Keratinocyte (primary cell): ENCODE measurements at regions not wholly inside any gene's neighbourhood (a gene's known extent, or its start where the extent isn't known, plus 50 kb on each side); places are given as distances from the start of the nearest gene placed in this dataset.

Experiments used
- EZH2 ChIP-seq: IDR thresholded peaks from one replicate; pipeline ENCODE4 v1.6.1; 2012; ENCODE audit warnings: inconsistent platforms, mild to moderate bottlenecking, low read length, moderate library complexity
- TF ChIP-seq, protein P1 (sequence below), 3 experiments: IDR thresholded peaks in 1 of 3; conservative IDR thresholded peaks in 1 of 3; optimal IDR thresholded peaks in 1 of 3; 2 replicates in 2 of 3; 3 replicates in 1 of 3; pipeline versions ENCODE3 to v1.5.1; 2011; ENCODE audit warnings: low read length in 3 of 3, mild to moderate bottlenecking in 3 of 3, moderate library complexity in 2 of 3, control low read depth in 1 of 3, inconsistent platforms in 1 of 3; ENCODE audit not compliant: insufficient read depth in 2 of 3; ENCODE audit errors: extremely low read depth in 1 of 3

DNA sequence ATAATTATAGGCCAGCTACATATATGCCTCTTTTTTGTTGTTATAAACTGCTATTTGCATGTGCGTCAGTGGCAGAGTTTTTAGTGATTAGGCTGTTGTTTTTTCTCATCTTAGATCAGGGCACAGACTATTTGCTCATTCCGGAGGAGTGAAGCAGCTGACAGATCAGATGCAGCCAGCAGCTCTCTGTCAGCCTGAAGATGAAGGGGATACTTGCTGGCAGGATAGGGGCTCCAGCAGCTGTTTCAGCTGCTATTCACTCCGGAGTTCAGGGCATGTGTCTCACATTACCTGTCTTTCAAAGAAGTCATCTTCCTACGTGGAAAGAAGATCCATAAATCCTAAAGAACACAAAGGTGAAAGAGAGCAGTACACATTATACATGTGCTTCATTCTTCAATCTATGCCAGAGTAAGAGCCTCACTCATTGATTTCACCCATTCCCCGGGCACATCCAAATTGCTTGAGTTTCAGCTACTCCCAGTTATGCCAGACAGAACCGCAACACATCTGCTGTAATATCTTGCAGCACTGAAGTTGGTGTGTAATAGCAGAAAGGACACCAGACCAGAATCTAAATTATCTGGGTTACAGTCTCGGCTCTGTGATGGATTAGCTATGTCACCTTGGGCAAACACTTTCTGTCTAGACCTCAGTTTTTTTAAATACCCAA is 182.8 kb upstream of the CHRM2 start:
- TF ChIP-seq, protein P1, sequence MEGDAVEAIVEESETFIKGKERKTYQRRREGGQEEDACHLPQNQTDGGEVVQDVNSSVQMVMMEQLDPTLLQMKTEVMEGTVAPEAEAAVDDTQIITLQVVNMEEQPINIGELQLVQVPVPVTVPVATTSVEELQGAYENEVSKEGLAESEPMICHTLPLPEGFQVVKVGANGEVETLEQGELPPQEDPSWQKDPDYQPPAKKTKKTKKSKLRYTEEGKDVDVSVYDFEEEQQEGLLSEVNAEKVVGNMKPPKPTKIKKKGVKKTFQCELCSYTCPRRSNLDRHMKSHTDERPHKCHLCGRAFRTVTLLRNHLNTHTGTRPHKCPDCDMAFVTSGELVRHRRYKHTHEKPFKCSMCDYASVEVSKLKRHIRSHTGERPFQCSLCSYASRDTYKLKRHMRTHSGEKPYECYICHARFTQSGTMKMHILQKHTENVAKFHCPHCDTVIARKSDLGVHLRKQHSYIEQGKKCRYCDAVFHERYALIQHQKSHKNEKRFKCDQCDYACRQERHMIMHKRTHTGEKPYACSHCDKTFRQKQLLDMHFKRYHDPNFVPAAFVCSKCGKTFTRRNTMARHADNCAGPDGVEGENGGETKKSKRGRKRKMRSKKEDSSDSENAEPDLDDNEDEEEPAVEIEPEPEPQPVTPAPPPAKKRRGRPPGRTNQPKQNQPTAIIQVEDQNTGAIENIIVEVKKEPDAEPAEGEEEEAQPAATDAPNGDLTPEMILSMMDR (optimal IDR thresholded peaks at IDR 0.05 in 1 of 3, IDR thresholded peaks at IDR 0.05 in 1 of 3, conservative IDR thresholded peaks at IDR 0.05 in 1 of 3; ENCODE audit: extremely low read depth in 1 of 3, insufficient read depth in 2 of 3, low read length in 3 of 3) = no peak
- TF ChIP-seq EZH2 = no peak
